Myocyte (in vitro differentiated cells): ENCODE measurements at regions not wholly inside any gene's neighbourhood (a gene's known extent, or its start where the extent isn't known, plus 50 kb on each side); places are given as distances from the start of the nearest gene placed in this dataset.
"Not testable (repeated sequence)": the region's sequence is repeated elsewhere in the genome, so short reads cannot be mapped to it uniquely, and the experiment has no call there.

Experiments used
- DNase-seq: peaks from one replicate; pipeline ENCODE4 v3.0.0-alpha.2; 2012; ENCODE audit warnings: low read depth

DNA sequence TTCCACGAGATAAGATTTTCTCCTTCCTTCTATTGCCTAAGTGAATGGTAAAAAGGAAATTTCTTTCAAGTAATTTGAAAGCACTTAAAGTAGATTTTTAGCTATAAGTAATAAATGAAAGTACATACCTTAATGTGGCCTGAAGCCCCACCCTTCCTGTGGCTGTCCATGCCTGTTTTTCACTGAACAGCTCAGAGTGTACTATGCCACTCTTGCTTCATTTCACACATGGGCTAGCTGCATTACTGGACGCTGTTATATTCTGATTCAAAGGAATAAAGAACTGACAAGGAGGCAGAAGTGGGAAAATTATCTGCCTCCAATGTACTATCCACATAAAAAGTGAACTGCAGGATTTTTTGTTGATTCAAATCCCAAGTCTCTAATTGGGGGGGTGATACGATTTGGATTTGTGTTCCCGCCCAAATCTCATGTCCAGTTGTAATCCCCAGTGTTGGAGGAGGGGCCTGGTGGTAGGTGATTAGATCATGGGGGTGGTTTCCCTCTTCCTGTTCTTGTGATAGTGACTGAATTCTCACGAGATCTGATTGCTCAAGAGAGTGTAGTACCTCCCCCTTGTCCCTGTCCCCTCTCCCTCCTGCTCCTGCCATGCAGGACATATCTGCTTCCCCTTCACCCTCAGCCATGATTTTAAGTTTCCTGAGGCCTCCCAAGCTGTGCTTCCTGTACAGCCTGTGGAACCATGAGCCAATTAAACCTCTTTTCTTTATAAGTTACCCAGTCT is 154.7 kb upstream of the SGCG start:
- DNase-seq, result no peak

DNA sequence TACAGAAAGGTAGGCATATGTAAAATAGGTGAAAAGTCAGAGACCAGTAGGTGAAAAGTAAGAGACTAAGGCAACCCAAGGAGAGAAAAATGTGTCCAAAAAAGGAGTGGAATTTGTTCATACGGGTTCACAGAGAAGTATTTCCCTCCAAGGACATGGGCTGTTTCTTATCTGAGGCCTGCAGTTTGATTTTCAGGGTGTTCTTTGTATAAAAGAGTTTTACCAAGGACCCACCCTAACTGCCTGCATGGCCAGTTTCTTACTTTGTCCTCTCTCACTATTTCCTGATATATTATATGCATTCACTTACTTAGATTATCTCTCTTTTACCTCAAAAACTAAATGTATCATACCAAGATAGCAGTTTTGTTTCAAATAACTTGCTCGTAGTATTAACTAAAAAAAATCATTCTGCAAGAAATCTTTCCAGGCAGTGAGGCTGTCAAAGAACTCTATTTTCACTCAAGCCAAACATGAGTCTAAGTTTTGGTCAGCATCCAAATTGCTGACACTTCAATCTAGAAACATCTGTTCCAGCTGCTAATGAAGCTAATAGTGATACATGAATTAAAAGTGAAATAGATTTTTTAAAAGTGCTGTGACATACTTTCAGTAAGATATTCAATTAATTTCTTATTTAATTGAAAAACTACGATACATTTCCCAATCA is 141.4 kb upstream of the SGCG start:
- DNase-seq, result no peak

DNA sequence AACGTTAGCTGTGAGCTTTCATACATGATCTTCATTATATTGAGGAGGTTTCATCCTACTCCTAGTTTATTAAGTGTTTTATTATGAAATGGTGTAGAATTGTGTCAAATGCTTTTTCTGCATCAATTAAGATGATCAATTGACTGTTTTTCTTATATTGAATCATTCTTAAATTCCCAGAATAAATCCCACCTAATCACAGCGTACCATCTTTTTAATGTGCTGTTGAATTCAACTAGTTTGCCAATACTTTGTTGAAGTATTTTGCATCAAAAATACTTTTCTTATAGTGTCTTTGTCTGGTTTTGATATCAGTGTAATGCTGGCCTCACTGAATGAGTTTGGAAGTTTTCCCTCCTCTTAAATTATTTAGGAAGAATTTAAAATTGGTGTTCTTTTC is 138.6 kb upstream of the SGCG start:
- DNase-seq, result no peak

DNA sequence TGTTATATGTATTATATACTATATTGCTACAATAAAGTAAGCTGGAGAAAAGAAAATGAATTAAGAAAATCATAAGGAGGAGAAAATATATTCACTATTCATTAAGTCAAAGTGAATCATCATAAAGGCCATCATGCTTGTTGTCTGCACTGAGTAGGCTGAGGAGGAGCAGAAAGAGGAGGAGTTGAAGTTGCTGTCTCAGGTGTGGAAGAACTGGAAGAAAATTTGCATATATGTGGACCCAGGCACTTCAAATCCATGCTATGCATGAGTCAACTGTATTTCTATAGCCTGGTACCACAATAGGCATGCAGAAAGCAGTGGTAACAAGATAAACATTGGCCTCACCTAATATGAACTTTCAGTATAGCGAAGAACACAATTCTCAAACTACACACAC is 135.9 kb upstream of the SGCG start:
- DNase-seq, result no peak

DNA sequence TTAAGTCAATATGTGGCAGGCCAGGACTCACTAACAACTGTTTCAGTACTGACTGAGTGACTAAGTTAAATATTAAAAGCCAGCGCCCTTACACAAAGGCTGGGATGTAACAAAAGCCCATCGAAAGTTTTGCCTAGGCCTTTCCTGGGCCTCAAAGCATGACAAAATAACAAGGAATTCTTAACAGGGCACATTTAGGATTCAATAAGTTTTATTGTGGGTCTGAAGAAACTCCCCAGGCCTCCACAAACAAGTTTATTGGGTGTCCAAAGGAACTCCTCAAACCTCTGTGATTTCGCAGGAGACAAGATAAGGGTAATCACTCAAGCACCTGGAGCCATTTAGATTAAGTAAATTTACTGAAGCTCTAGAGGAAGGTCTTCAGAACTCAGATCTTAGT is 130.7 kb upstream of the SGCG start:
- DNase-seq, result no peak

DNA sequence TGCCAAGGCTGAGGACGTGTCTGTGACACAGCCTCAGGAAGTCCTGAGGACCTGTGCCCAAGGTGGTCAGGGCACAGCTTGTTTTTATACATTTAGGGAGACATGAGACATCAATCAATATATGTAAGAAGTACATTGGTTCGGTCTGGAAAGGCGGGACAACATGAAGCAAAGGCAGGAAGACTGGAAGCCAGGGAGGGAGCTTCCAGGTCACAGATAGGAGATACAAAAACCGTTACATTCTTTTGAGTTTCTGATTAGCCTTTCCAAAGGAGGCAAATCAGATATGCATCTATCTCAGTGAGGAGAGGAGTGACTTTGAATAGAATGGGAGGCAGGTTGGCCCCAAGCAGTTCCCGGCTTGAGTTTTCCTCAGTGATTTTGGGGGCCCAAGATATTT is 127.1 kb upstream of the SGCG start:
- DNase-seq, result not testable (repeated sequence)

DNA sequence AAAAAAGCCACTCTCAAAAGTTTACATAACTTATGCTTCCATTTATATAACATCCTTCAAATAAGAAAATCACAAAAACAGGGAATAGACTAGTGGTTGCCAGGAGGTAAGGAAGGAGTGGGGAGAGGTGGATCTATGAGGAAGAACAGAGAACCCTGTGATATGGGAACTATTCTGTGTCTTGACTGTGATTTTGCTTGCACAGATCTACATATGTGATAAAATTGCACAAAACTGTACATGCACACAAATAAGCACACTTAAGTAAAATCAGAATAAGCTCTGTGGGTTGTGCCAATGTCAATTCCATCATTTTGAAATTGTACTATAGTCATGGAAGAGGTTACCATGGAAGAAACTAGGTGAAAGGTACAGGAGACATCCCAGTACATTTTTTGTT is 121.6 kb upstream of the SGCG start:
- no peak for DNase-seq

DNA sequence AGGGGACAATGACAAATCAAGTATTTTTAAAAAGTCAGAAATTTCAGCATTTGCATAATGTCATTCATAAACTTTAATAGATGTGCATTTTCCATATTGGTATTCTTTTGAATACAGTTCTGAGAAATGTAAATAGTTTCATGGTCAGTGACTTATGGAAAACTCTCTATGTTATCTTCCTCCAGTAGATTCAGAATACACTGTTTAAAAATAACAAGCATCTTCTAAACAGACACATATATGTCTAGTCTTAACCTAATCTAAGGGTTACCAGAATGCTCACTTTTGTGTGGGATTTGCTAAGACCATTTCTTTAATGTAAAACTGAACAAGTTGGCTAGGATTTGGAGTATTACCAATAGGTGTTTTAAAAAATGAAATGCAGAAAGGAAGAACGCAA is 119.8 kb upstream of the SGCG start:
- no peak for DNase-seq

DNA sequence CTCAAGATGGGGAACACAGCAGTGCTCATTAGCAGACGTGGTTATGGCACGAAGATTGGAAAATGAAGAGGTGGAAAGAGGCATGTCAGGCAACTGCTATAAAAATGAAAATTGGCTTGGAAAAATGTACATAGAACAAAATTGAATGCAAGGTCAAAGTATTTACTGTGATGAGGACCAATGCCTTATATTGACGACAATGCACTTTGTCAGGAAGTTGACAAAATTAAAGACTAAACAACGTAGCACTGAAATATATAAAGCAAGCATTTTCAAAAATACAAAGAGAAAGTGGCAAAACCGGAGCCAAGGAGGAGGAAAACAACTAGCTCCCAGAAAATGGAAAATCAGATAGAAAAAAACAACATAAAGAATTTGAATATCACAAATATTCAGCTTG is 113.7 kb upstream of the SGCG start:
- no peak for DNase-seq

DNA sequence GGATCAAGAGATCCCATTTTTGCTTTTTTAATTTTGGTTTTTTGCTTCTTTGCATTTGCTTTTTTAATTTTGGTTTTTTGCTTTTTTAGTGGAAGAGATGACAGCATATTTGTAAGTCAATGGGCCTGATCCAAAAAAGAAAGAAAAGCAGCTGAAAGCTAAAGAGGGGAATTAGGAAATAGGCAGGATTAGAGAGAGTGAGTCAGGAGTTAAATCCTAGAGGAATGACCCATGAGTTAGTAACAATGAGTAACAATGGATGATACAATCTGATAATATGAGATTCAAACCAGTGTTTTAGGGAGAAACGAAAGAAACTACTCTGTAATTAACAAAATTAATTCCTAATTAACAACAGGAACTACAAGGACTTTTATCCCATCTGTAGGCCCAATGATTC is 111.2 kb upstream of the SGCG start:
- peak; percentile 72 for DNase-seq

DNA sequence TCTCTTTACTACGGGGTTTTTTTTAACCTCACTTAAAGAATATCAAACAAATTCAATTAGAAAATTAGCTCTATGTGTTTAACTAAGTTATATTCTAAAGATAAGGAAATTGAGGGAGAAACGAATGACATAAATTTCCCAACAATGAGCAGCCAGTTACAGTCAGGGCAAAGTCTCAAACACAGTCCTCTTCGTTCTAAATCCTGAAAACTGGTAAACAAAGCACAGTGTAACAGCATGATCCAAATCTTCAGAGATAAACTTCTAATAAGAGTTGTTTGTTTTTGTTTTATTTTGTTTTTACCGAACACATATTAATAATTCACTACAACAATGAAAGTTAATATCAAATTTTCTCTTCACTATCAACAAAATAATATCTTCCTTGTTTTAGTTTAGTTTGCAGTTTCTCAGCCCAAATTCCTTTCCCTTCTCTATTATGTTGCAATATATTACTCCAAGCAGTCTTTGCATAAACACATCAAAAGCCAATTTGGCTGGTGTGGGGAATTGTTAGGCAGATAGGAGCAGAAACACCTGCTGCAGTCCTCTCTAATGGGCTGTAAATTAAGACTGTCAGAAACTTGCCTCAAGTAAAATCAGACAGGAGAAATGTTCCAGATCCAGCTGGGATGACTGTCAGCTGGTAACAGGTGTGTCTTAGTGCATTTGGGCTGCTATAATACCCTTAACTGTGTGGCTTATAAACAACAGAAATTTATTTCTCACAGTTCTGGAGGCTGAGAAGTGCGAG is 106.5 kb upstream of the SGCG start:
- DNase-seq, result peak; percentile 60

DNA sequence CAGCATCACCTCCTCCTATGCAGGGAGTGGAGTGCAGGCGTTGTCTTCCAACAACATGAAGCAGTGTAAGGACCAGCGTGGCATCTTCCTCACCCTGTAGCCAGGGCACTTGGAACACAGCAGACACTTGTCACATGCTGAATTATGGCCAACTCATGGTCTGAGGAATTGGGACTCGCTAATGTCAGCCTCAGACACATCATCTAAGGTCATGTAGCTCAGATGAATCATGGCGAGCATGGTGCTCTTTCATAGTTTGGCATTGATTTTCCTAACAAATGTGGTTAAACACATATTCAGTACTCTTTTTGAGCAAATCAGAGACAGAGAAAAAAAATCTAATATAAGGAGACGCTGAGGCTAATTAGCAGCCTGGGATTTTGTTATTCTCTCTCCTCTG is 99.6 kb upstream of the SGCG start:
- no peak for DNase-seq

DNA sequence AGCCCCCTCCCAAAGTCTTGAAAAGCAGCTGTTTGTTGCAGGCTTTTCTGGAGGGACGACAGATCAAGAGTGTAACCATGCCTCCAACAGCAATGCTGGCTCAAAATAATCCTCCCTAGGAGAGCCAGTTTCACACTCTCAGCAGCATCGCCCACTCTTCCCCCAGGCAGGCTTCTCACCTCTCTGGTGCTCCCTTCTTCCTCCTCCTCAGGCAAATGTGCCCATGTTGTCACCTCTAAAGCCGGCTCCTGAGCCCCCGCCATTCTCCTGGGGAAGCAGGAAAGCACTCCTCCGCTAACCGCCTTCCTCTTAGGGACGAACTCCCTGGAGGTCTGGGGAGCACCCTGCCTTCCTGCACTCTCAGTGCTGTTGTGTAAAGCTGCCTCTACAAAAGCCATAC is 98.9 kb upstream of the SGCG start:
- DNase-seq, result no peak

DNA sequence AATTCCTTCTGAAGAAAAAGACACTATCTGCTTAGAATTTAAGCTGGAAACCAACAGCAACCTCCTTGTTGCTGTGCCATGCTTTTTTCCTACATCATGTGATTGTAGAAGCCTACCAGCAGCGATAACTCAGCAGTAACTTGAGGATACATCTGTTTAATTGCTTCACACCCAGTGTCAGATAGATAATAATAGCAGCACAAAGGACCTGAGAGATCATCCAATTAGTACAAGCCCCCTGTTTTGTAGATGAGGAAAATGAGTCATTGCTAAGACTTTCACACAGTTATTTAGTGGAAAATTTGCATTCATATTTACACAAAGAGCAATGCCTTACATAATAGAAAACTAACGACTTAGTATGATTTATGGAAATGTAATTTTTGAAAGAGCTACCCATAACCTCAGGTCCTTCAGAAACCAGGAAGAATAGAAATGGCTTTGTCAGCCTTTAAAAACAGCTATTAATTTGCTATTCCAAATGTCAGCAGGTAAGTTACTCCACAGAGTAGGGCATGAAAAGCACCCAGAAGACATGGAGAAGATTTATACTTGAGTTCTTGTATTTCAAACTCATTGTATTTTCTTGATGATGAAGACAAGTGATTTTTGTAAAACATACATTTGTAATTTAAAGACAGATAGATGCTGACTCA is 93.7 kb upstream of the SGCG start:
- peak; percentile 77 for DNase-seq

DNA sequence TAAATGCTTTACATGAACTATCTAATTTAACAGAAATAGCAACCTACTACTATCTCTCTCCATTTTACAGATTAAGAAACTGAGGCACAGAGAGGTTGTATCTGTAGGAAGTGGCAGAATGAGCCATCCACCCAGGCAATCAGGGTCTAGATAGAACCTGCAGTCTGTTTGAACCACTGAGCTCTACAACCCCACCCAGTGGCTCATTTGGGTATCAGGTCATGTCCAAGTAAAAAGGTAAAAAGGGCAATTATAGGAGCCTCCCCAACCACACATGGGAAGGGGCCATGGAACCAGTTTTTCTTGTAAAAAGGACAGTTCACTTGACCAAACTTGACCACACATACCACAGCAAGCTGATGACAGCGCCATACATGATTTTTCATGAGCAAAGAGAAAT is 92.9 kb upstream of the SGCG start:
- DNase-seq, result peak; percentile 36

DNA sequence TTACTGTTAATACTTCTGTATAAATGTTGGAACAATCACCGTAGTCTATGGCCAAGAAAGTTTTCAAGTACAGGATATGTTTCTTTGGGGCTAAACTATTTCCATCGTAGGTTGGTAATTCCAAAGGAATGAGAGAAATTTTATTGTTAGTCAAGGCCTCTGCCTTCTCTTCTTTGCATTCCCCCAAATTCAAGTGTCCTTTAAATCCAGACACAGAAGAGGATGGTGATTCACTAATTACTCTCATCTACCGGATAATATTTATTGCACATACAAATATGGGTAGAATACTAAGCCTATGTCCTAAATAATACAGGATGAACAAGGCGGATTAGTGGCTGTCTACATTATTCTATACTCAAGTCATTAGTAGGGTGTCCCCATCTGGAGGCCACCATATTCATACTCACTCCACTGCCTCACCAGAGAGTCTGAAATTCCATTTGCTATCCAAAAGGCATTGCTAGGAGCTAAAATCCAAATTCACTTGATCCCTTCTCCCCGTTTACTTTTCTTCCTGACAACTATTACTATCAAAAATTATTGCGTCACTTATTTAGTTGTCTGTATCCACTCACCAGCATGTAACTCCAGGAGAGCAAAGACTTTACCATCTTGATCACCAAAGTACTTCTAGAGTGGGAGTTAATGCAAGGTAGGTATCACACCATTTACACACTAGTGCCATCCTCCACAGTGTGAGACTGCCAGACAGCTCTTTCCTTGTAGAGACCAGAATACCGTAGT is 82.4 kb upstream of the SGCG start:
- DNase-seq, result no peak

DNA sequence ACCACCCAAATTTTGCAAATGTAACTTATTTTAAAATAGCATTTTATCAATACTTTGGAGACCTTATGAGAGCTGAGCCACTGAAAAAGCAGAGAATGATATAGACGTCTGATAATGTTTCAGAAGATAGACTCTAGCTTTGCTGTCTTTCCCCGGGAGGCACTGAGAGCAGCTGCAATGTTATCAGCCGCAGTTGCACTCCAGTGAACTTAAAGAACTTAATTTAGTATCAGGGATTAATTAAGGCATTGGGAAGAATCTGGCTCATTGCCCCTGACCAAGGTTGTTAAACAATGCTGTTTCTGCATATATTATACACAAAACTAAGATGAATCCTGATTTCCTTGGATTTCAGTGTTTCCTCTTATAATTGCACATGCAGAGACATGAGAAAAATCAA is 75.7 kb upstream of the SGCG start:
- DNase-seq, result peak; percentile 30

DNA sequence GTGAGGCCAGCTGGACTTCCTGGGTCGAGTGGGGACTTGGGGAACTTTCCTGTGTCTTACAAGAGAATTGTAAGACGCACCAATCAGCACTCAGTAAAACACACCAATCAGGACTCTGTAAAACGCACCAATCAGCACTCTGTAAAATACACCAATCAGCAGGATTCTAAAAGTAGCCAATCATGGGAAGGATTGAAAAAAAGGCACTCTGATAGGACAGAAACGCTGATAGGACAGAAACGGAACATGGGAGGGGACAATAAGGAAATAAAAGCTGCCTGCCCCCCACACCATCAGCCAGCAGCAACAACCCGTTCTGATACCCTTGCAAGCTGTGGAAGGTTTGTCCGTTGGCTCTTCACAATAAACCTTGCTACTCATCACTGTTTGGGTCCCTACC is 73.1 kb upstream of the SGCG start:
- DNase-seq, result no peak

DNA sequence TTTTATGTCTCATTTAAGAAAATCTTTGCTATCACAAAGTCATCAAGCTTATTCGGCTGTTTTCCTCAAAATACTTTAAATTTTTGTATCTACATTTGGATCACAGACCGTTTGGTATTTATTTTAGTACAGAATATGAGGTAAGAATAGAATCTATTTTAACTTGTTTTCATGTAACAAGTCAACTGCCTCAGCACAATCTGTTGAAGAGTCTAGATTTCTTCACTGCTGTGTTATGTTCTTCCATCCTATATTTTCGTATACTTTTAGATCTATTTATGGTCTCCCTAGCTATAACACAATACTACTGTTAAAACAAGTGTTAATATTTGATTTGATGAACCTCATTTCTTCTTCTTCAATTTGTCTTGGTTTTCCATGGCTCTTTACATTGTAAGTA is 61.6 kb upstream of the SGCG start:
- DNase-seq, result no peak

DNA sequence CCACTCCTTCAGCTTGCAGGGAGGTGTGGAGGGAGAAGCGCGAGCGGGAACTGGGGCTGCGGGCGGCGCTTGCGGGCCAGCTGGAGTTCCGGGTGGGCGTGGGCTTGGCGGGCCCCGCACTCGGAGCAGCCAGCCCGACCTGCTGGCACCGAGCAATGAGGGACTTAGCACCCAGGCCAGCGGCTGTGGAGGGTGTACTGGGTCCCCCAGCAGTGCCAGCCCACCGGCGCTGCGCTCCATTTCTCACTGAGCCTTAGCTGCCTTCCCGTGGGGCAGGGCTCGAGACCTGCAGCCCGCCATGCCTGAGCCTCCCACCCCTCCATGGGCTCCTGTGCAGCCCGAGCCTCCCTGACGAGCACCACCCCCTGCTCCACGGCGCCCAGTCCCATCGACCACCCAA is 53.2 kb upstream of the SGCG start:
- DNase-seq, result not testable (repeated sequence)

DNA sequence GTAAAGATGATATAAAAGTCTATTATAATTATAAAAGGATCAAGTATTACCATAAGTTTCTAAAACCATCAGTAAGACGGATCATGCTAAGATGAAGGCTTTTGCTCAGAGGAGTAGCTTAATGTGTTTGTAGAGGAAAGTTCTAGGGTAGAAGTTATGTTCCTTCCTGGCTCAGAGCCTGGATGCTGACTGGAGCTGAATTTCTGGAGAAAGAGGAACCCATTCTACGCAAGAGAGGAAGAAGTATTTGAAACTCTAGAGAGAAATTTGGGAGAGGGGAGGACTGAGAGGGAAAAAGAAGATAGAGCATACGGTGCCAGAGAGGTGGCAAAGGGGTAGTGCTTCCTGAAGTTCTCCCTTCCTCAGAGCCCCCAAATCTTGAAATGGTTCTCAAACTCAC is 51.4 kb upstream of the SGCG start:
- no peak for DNase-seq
